A549 (cell line): ENCODE measurements at regions not wholly inside any gene's neighbourhood (a gene's known extent, or its start where the extent isn't known, plus 50 kb on each side); places are given as distances from the start of the nearest gene placed in this dataset.

Experiments
- ATAC-seq, 2 experiments: fragments of 200-7000 bp in 1 of 2; fragments of >200 bp in 1 of 2; cut with Nextera tagmentation in 1 of 2; cut with Tn5 transposase in 1 of 2; 3 replicates each; pipeline versions ENCODE4 v1.8.0 to v1.9.1; 2018 to 2020; ENCODE audit warnings: mild to moderate bottlenecking in 1 of 2, moderate library complexity in 1 of 2
- CTCF ChIA-PET: fragments of 300-600 bp; sonication (Branson Sonifier 250); formaldehyde crosslinking; extraction: SDS; loops from one replicate; lab custom pipeline; 2021; ENCODE audit warnings: antibody characterized with exemption, inconsistent platforms; lab: Yijun Ruan, JAX
- POLR2A ChIA-PET: fragments of 350-600 bp; formaldehyde crosslinking; extraction: SDS; loops from one replicate; lab custom pipeline; 2021; ENCODE audit warnings: antibody characterized with exemption, inconsistent platforms; lab: Yijun Ruan, JAX
- DNase-seq, 2 experiments: peaks; one replicate each; pipeline versions ENCODE4 v3.0.0 to v3.0.0-alpha.2; 2011 to 2016; ENCODE audit warnings: low read depth in 1 of 2, low spot score in 1 of 2
- FAIRE-seq: peaks from 2 replicates; lab custom pipeline; 2011; peaks lifted over from hg19 to GRCh38; lab: Jason Lieb, UNC
- H3K27ac ChIP-seq, 2 experiments: fragments of >200 bp; sonication (Bioruptor Twin); formaldehyde crosslinking; 3 replicates each; pipeline ENCODE4 v1.5.1; 2016 to 2017
- H3K4me1 ChIP-seq: fragments of >200 bp; sonication (Bioruptor Twin); formaldehyde crosslinking; 3 replicates; pipeline ENCODE4 v1.6.1; 2016
- H3K4me2 ChIP-seq: fragments of >200 bp; sonication (Bioruptor Twin); formaldehyde crosslinking; 3 replicates; pipeline ENCODE4 v1.6.1; 2016
- H3K4me3 ChIP-seq: fragments of >200 bp; sonication (Bioruptor Twin); formaldehyde crosslinking; 3 replicates; pipeline ENCODE4 v1.5.1; 2016
- H3K9me3 ChIP-seq: fragments of >200 bp; sonication (Bioruptor Twin); formaldehyde crosslinking; 3 replicates; pipeline ENCODE4 v1.6.1; 2016
- CBX2 ChIP-seq: fragments of 200-600 bp; sonication (generic); IDR thresholded peaks from 2 replicates; pipeline ENCODE4 v1.6.1; 2016; ENCODE audit warnings: low read depth, mild to moderate bottlenecking, borderline replicate concordance
- CEBPB ChIP-seq, 2 experiments: fragments of >200 bp in 1 of 2; sonication (Bioruptor Twin) in 1 of 2; formaldehyde crosslinking in 1 of 2; IDR thresholded peaks; 2 replicates each; pipeline ENCODE4 v1.6.1; 2012 to 2016
- CHD4 ChIP-seq: fragments of 200-600 bp; sonication (generic); IDR thresholded peaks from 2 replicates; pipeline ENCODE4 v1.6.1; 2016; ENCODE audit warnings: antibody characterized with exemption, mild to moderate bottlenecking, borderline replicate concordance
- E2F6 ChIP-seq: IDR thresholded peaks from 2 replicates; pipeline ENCODE4 v1.6.1; 2012; ENCODE audit warnings: low read depth, borderline replicate concordance
- EP300 ChIP-seq, 2 experiments: fragments of >200 bp; sonication (Bioruptor Twin); formaldehyde crosslinking; IDR thresholded peaks; 2 replicates in 1 of 2; 3 replicates in 1 of 2; pipeline ENCODE4 v1.6.1; 2016 to 2017
- ESRRA ChIP-seq: fragments of 150-350 bp; IDR thresholded peaks from 2 replicates; pipeline ENCODE4 v1.6.1; 2014; ENCODE audit warnings: mild to moderate bottlenecking, low read length, borderline replicate concordance
- FOSB ChIP-seq: fragments of 250-450 bp; sonication (Bioruptor Pico); IDR thresholded peaks from 2 replicates; pipeline ENCODE4 v1.5.0; 2020; ENCODE audit warnings: mild to moderate bottlenecking, moderate library complexity
- FOXS1 ChIP-seq: fragments of 250-450 bp; sonication (Bioruptor Pico); IDR thresholded peaks from 2 replicates; pipeline ENCODE4 v1.5.0; 2020; ENCODE audit warnings: mild to moderate bottlenecking, moderate library complexity
- GATA3 ChIP-seq: IDR thresholded peaks from 2 replicates; pipeline ENCODE4 v1.6.1; 2012; ENCODE audit warnings: borderline replicate concordance
- HES2 ChIP-seq: fragments of >200 bp; sonication (Bioruptor Twin); formaldehyde crosslinking; IDR thresholded peaks from 2 replicates; pipeline ENCODE4 v1.6.1; 2016
- HOXB13 ChIP-seq: fragments of 250-450 bp; sonication (Bioruptor Pico); IDR thresholded peaks from 2 replicates; pipeline ENCODE4 v1.5.0; 2020; ENCODE audit warnings: low read depth, mild to moderate bottlenecking, moderate library complexity
- HOXB5 ChIP-seq: fragments of 250-450 bp; sonication (Bioruptor Pico); IDR thresholded peaks from 2 replicates; pipeline ENCODE4 v1.5.0; 2020; ENCODE audit warnings: mild to moderate bottlenecking, moderate library complexity
- JUNB ChIP-seq: fragments of >200 bp; sonication (Bioruptor Twin); formaldehyde crosslinking; IDR thresholded peaks from 2 replicates; pipeline ENCODE4 v1.6.1; 2016
- NPAS2 ChIP-seq: fragments of 250-450 bp; sonication (Bioruptor Pico); IDR thresholded peaks from 2 replicates; pipeline ENCODE4 v1.8.0; 2022; ENCODE audit warnings: mild to moderate bottlenecking, moderate library complexity, borderline replicate concordance
- POLR2A ChIP-seq: IDR thresholded peaks from 2 replicates; pipeline ENCODE4 v1.6.1; 2012; ENCODE audit warnings: mild to moderate bottlenecking, low read length
- POLR2AphosphoS2 ChIP-seq: conservative IDR thresholded peaks from 2 replicates; pipeline ENCODE4 v1.6.1; 2012; ENCODE audit warnings: low read length, improper control_type of control experiment, inconsistent platforms
- RAD21 ChIP-seq, 2 experiments: fragments of >200 bp in 1 of 2; sonication (Bioruptor Twin) in 1 of 2; formaldehyde crosslinking in 1 of 2; IDR thresholded peaks in 1 of 2; conservative IDR thresholded peaks in 1 of 2; 2 replicates in 1 of 2; 3 replicates in 1 of 2; pipeline ENCODE4 v1.6.1; 2012 to 2018; ENCODE audit warnings: inconsistent platforms in 1 of 2
- RARB ChIP-seq: fragments of 250-450 bp; sonication (Bioruptor Pico); IDR thresholded peaks from 2 replicates; pipeline ENCODE4 v1.8.0; 2021; ENCODE audit warnings: mild to moderate bottlenecking, moderate library complexity
- SMC3 ChIP-seq: fragments of >200 bp; sonication (Bioruptor Twin); formaldehyde crosslinking; IDR thresholded peaks from 3 replicates; pipeline ENCODE4 v1.6.1; 2018; ENCODE audit warnings: inconsistent platforms
- SREBF2 ChIP-seq: fragments of 450-650 bp; IDR thresholded peaks from 2 replicates; pipeline ENCODE4 v1.6.1; 2014; ENCODE audit warnings: mild to moderate bottlenecking, moderate library complexity
- TP53 ChIP-seq: fragments of 250-450 bp; sonication (Bioruptor Pico); IDR thresholded peaks from 2 replicates; pipeline ENCODE4 v1.5.0; 2021; ENCODE audit warnings: mild to moderate bottlenecking, moderate library complexity
- USF2 ChIP-seq: fragments of 450-650 bp; IDR thresholded peaks from 2 replicates; pipeline ENCODE4 v1.6.1; 2014; ENCODE audit warnings: antibody characterized with exemption
- ZC3H11A ChIP-seq: fragments of 450-650 bp; IDR thresholded peaks from 2 replicates; pipeline ENCODE4 v1.6.1; 2014; ENCODE audit warnings: antibody characterized with exemption, mild to moderate bottlenecking
- ZSCAN20 ChIP-seq: fragments of 250-450 bp; sonication (Bioruptor Pico); IDR thresholded peaks from 2 replicates; pipeline ENCODE4 v1.8.0; 2022; ENCODE audit warnings: mild to moderate bottlenecking, moderate library complexity
- WGBS: methylation state at CpG from one replicate; pipeline ENCODE4 v1.1.6; 2017; ENCODE audit errors: missing lambda C conversion rate; 5-methylcytosine and 5-hydroxymethylcytosine counted together
- TF ChIP-seq, protein P1 (sequence below): fragments of 200-600 bp; sonication (generic); IDR thresholded peaks from 2 replicates; pipeline ENCODE4 v1.6.1; 2016; ENCODE audit warnings: antibody characterized with exemption, mild to moderate bottlenecking, moderate library complexity
- TF ChIP-seq, protein P2 (sequence below): fragments of >200 bp; sonication (Bioruptor Twin); formaldehyde crosslinking; IDR thresholded peaks from 3 replicates; pipeline ENCODE4 v1.6.1; 2016

- TF ChIP-seq, protein P1, sequence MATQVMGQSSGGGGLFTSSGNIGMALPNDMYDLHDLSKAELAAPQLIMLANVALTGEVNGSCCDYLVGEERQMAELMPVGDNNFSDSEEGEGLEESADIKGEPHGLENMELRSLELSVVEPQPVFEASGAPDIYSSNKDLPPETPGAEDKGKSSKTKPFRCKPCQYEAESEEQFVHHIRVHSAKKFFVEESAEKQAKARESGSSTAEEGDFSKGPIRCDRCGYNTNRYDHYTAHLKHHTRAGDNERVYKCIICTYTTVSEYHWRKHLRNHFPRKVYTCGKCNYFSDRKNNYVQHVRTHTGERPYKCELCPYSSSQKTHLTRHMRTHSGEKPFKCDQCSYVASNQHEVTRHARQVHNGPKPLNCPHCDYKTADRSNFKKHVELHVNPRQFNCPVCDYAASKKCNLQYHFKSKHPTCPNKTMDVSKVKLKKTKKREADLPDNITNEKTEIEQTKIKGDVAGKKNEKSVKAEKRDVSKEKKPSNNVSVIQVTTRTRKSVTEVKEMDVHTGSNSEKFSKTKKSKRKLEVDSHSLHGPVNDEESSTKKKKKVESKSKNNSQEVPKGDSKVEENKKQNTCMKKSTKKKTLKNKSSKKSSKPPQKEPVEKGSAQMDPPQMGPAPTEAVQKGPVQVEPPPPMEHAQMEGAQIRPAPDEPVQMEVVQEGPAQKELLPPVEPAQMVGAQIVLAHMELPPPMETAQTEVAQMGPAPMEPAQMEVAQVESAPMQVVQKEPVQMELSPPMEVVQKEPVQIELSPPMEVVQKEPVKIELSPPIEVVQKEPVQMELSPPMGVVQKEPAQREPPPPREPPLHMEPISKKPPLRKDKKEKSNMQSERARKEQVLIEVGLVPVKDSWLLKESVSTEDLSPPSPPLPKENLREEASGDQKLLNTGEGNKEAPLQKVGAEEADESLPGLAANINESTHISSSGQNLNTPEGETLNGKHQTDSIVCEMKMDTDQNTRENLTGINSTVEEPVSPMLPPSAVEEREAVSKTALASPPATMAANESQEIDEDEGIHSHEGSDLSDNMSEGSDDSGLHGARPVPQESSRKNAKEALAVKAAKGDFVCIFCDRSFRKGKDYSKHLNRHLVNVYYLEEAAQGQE, result no peak
- TF ChIP-seq HOXB13 (CRISPR knock-in tag), result no peak
Measured at GRCh38 chr6:21501021-21501354, 92.6 kb upstream of the SOX4 start (continued).

DNA sequence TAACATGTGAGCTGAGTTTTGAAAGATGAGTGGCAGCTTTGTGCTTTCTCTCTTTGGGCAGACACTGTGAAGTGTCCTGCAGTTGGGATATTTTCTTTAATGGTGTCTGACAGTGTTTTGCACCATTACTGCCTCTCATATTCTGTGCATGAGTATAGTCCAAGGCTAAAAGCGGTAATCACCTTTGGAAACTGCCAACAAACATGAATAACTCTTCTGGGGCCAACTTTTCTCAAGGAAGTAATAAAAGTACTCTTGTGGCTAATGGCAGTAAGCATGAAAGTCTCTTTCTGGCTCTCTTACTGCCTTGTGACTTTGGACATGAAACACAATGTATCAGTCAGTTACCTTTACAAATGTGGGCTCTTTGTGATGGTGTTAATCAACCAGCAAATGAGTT lies 91.7 kb upstream of the SOX4 start:
- H3K9me3 ChIP-seq, result no peaks in the 10 kb centered on the region
- H3K4me2 ChIP-seq, result no peak overlapping the region
- ChIA-PET CTCF (no interaction called here), POLR2A (no interaction called here)
- DNase-seq (no peak), FAIRE-seq (no peak), ATAC-seq (no peak)
- no peaks in the 10 kb centered on the region for H3K4me1 ChIP-seq
- H3K27ac ChIP-seq, result no peak overlapping the region
- H3K4me3 ChIP-seq, result no peak overlapping the region
- TF ChIP-seq USF2, result no peak
- TF ChIP-seq, protein P2, sequence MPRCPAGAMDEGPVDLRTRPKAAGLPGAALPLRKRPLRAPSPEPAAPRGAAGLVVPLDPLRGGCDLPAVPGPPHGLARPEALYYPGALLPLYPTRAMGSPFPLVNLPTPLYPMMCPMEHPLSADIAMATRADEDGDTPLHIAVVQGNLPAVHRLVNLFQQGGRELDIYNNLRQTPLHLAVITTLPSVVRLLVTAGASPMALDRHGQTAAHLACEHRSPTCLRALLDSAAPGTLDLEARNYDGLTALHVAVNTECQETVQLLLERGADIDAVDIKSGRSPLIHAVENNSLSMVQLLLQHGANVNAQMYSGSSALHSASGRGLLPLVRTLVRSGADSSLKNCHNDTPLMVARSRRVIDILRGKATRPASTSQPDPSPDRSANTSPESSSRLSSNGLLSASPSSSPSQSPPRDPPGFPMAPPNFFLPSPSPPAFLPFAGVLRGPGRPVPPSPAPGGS, result no peak
- TF ChIP-seq ZSCAN20 (CRISPR knock-in tag), result no peak
- no peak for TF ChIP-seq EP300 (IDR thresholded peaks at IDR 0.05)
- no peak for TF ChIP-seq HOXB13 (CRISPR knock-in tag)
- TF ChIP-seq HES2, result no peak
- TF ChIP-seq ZC3H11A, result no peak
- TF ChIP-seq RAD21 (conservative IDR thresholded peaks at IDR 0.05 in 1 of 2, IDR thresholded peaks at IDR 0.05 in 1 of 2), result no peak
- TF ChIP-seq GATA3, result no peak
- 91% methylated on average over 1 of the region's 1 CpG for WGBS

- Histone ChIP-seq H3K27ac (no peak overlapping the region), H3K4me2 (no peak overlapping the region), H3K9me3 (no peaks in the 10 kb centered on the region), H3K4me3 (no peak overlapping the region), H3K4me1 (no peaks in the 10 kb centered on the region)
- no peak for TF ChIP-seq CEBPB (IDR thresholded peaks at IDR 0.05)
- no peak for TF ChIP-seq ESRRA
- TF ChIP-seq NPAS2 (CRISPR knock-in tag), result no peak
- no peak for TF ChIP-seq ZC3H11A
- TF ChIP-seq SMC3, result no peak
- no peak for TF ChIP-seq HES2
- no peak for TF ChIP-seq POLR2A
- no peak for TF ChIP-seq RARB
- no peak for TF ChIP-seq HOXB5
- no peak for TF ChIP-seq CBX2
- TF ChIP-seq FOSB (CRISPR knock-in tag), result no peak
- TF ChIP-seq CHD4, result no peak
- TF ChIP-seq FOXS1, result no peak
- TF ChIP-seq TP53 (CRISPR knock-in tag), result no peak
- TF ChIP-seq RAD21 (conservative IDR thresholded peaks at IDR 0.05 in 1 of 2, IDR thresholded peaks at IDR 0.05 in 1 of 2), result no peak
- TF ChIP-seq SREBF2, result no peak
- no peak for TF ChIP-seq JUNB
- TF ChIP-seq E2F6, result no peak
- no peak for TF ChIP-seq POLR2AphosphoS2
- ATAC-seq (no peak), FAIRE-seq (no peak), DNase-seq (no peak)
- CTCF ChIA-PET, result no interaction called here
- 83% methylated on average over 1 of the region's 1 CpG for WGBS
- POLR2A ChIA-PET, result no interaction called here
Measured at GRCh38 chr6:21502682-21503081, 90.9 kb upstream of the SOX4 start.
